Sigmoid colon (tissue), 3 donors: ENCODE measurements at regions not wholly inside any gene's neighbourhood (a gene's known extent, or its start where the extent isn't known, plus 50 kb on each side); places are given as distances from the start of the nearest gene placed in this dataset.

ENCODE experiments used
- CTCF ChIP-seq, 4 experiments: fragments of 450-650 bp in 3 of 4; fragments of 200-600 bp in 1 of 4; IDR thresholded peaks; one replicate each; pipeline ENCODE4 v1.5.1; 2016 to 2019; ENCODE audit warnings: antibody characterized with exemption in 4 of 4, mild to moderate bottlenecking in 3 of 4, moderate library complexity in 2 of 4
- POLR2A ChIP-seq, 2 donors: fragments of 450-650 bp; IDR thresholded peaks; one replicate each; pipeline ENCODE4 v1.6.1; 2016; ENCODE audit warnings: antibody characterized with exemption in 2 of 2, mild to moderate bottlenecking in 2 of 2, moderate library complexity in 2 of 2

- TF ChIP-seq POLR2A (IDR thresholded peaks at IDR 0.05) (no peak), CTCF (IDR thresholded peaks at IDR 0.05) (no peak)
Observed at GRCh38 chr2:120511947-120512710, 166.2 kb downstream of the INHBB start.
